ENCODE measurements at regions not wholly inside any gene's neighbourhood (a gene's known extent, or its start where the extent isn't known, plus 50 kb on each side); places are given as distances from the start of the nearest gene placed in this dataset.

- no peak for TF ChIP-seq CTCF (conservative IDR thresholded peaks at IDR 0.05)
- no peak overlapping the region for H3K27ac Mint-ChIP-seq
- H3K36me3 Mint-ChIP-seq = no peaks in the 10 kb centered on the region
- H3K4me3 Mint-ChIP-seq = no peak overlapping the region
- no peaks in the 10 kb centered on the region for H3K4me1 Mint-ChIP-seq (ENCODE audit: unreplicated experiment)
- H3K27me3 Mint-ChIP-seq = peaks cover 26% of the 10 kb centered on the region
- DNase-seq (ENCODE audit: extremely low spot score, unreplicated experiment) = no peak
- H3K9me3 Mint-ChIP-seq = no peaks in the 10 kb centered on the region
These were observed 50.7 kb upstream of the BHLHE23 start for GRCh38 chr20:63057171-63058117.

GRCh38 chr20:63056236-63057170 lies 49.7 kb upstream of the BHLHE23 start:
- peak; percentile 98 for TF ChIP-seq CTCF (conservative IDR thresholded peaks at IDR 0.05)
- peak; percentile 84 for DNase-seq (ENCODE audit: extremely low spot score, unreplicated experiment)
- H3K36me3 Mint-ChIP-seq = no peaks in the 10 kb centered on the region
- no peaks in the 10 kb centered on the region for H3K9me3 Mint-ChIP-seq
- H3K27ac Mint-ChIP-seq = no peak overlapping the region
- no peak overlapping the region for H3K4me3 Mint-ChIP-seq
- H3K4me1 Mint-ChIP-seq (ENCODE audit: unreplicated experiment) = no peaks in the 10 kb centered on the region
- peaks cover 26% of the 10 kb centered on the region for H3K27me3 Mint-ChIP-seq
